GM10266 (cell line): ENCODE measurements at regions not wholly inside any gene's neighbourhood (a gene's known extent, or its start where the extent isn't known, plus 50 kb on each side); places are given as distances from the start of the nearest gene placed in this dataset.

Source experiments
- DNase-seq: peaks from one replicate; pipeline ENCODE4 v3.0.0; 2012; ENCODE audit errors: extremely low spot score
- CTCF ChIP-seq: IDR thresholded peaks from 2 replicates; pipeline ENCODE4 v1.5.1; 2012; ENCODE audit warnings: mild to moderate bottlenecking, low read depth; ENCODE audit not compliant: control insufficient read depth, insufficient read depth; ENCODE audit errors: missing control alignments

- DNase-seq: no peak
- no peak for TF ChIP-seq CTCF
These were observed 495.4 kb downstream of the CDH26 start for GRCh38 chr20:60453388-60454246.

GRCh38 chr20:60454491-60454890, 496.3 kb downstream of the CDH26 start:
- no peak for DNase-seq
- no peak for TF ChIP-seq CTCF

- TF ChIP-seq CTCF: no peak
- DNase-seq: no peak
These were observed 497.0 kb downstream of the CDH26 start for GRCh38 chr20:60455272-60455671.

GRCh38 chr20:60459212-60459611, 501.0 kb downstream of the CDH26 start:
- no peak for DNase-seq
- no peak for TF ChIP-seq CTCF

GRCh38 chr20:60461993-60462392, 503.8 kb downstream of the CDH26 start:
- no peak for TF ChIP-seq CTCF
- DNase-seq: no peak

- DNase-seq: no peak
- no peak for TF ChIP-seq CTCF
These were observed 505.6 kb downstream of the CDH26 start for GRCh38 chr20:60463798-60464197.

GRCh38 chr20:60465439-60465838, 507.2 kb downstream of the CDH26 start:
- TF ChIP-seq CTCF: no peak
- DNase-seq: no peak
